GM19099 (cell line): ENCODE measurements at regions not wholly inside any gene's neighbourhood (a gene's known extent, or its start where the extent isn't known, plus 50 kb on each side); places are given as distances from the start of the nearest gene placed in this dataset.

Experiments
- POLR2A ChIP-seq: IDR thresholded peaks from 3 replicates; pipeline ENCODE4 v1.6.1; 2011; ENCODE audit warnings: low read depth; ENCODE audit not compliant: insufficient read length; ENCODE audit errors: extremely low read depth

GRCh38 chr22:47281126-47282106, 519.0 kb downstream of the TBC1D22A start:
- no peak for TF ChIP-seq POLR2A

GRCh38 chr22:47280301-47280700, 517.9 kb downstream of the TBC1D22A start:
- no peak for TF ChIP-seq POLR2A

DNA sequence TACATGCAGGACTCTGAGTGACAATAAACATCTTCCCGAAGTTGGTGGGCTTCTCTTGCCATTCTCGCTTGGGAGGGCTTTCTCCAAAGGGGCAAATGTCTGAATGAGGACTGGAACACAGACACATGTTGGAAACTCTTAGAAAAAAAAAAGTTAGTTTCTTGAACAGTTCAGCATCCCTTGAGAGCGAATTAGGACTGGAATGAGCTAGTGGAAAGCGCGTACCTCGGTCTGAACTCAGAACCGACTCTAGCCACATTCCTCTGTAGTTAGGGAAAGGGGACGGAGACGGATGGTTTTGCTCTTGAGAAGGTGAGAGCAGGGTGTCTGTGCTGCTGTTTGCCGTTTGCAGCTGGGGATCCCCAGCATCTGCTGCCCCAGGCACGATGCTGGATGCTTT, 517.3 kb downstream of the TBC1D22A start:
- TF ChIP-seq POLR2A: no peak

- no peak for TF ChIP-seq POLR2A
Observed at GRCh38 chr22:47279337-47279736, 516.9 kb downstream of the TBC1D22A start.

DNA sequence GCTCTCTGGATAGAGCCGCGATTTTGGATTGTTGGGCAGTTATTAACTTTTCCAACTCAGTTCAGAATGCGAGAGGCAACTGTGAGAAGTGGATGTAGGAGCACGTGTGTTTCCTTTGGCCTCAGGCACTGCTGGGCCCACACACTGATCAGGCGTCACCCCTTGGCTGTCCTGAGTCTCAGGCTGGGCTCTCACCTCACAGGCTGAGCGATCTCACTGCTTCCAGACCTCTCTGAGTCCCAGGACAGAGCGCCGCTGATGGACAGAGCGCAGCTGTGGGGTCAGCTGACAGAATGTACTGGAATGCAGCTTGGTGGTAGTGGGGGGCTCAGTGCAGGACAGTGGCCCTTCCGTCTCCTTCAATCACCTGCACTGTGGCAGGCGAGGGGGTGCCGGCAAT, 516.2 kb downstream of the TBC1D22A start:
- TF ChIP-seq POLR2A: no peak

DNA sequence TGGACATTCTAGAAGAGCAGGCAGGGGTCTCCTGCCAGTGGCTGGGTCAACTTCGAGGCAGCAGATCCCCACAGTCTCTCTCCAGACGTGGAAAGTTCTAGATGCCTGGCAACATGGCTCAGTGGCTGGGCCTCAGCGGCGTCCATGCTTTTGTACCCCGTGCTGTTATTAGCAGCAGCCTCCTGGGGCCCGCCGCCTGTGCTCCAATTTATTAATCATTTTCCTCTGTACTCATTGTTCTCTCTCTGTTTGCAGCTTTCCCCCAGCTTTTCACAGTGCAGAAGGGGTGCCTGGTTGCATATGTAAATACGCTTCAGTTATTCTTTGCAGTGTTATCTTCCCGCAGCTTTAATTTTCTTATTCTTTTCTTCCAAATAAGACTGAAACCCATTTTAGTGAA, 515.1 kb downstream of the TBC1D22A start:
- no peak for TF ChIP-seq POLR2A

DNA sequence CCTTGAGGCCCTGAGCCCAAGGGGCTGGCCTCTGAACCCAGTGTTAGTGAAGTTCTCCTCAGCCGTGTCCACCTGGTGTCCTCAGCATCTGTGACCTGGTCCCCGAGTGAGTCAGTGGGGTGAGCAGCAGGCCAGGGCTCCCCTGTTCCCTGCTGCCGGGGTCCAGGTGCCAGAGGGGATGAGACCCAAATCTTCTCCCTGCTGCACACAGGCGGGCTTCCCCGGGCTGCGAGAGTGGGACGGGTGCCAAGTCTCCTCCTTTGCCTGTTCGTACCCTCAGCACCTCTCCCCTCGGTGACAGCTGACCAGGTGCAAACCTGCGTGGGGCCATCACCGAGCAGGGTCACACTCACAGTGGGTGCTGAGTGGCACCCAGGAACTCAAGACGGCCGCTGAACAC, 514.5 kb downstream of the TBC1D22A start:
- no peak for TF ChIP-seq POLR2A

- TF ChIP-seq POLR2A: no peak
Observed at GRCh38 chr22:47276450-47276820, 514.0 kb downstream of the TBC1D22A start.

DNA sequence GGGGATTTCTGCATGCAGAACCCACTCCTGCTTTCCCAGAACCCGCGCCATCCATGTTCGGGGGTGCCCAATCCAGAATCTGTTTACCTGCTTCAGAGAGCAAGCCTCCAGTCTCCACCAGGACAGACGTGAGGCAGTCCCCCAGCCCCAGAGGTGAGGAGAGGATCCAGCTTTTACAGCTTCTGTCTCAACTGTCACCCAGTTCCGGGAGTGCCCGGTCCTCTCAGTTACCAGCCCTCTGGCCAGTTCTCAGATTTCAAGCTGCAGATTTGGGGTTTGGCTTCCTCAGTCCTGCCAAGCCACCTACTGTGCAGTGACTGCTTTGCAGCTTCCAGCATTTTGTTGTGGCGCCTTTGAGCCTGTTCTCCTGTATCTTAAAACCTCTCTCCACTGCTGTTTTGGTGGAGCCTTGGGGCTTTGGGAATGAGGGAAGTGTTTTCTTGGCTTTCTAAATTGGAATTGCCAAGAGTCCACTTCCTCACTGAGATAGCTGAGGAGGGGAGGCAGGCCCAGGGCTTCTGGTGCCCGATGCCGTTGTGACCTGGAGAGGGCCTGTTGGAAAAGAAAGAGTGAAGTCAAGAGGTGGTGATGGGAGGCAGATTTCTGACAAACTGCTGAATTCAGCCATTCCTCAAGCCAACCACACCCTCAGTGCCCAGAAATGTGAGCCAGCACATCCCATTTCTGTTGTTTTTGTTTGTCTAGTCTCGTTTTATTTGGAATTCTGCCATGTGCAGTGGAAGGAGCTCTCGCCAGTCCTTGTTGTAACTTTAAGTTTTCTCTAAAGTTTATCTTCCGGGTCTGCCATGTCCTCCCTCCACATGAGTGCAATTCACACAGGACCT, 513.4 kb downstream of the TBC1D22A start:
- TF ChIP-seq POLR2A: no peak

- no peak for TF ChIP-seq POLR2A
Observed at GRCh38 chr22:47274196-47274595, 511.7 kb downstream of the TBC1D22A start.

GRCh38 chr22:47270463-47271135, 508.1 kb downstream of the TBC1D22A start:
- no peak for TF ChIP-seq POLR2A

DNA sequence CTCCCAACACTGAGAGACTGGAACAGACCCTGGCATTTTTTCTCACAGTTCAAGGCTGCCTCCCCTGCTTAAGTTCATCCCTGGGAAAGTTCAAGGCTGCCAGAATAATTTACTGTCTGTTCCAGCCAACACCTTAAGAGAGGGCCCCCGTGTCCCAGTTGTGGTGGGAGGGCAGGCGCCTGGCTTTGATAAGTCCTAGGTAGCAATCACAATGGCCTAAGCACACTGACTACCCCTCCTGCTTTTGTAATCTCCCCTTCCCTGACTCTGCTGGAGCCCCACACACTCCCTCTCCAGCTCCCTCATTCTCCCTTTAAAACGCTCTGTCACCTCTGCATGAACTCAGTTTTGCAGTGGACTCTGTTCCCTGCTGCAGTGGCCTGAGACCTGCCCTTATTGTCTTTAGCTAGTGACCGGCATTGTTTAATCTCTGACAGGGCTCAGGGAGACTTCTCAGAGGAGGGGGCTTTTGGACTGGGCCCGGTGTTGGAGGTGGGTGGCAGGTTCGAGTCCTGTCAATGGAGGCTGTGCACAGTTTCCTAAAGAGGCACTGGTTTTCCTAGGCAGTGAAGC, 507.2 kb downstream of the TBC1D22A start:
- no peak for TF ChIP-seq POLR2A

- no peak for TF ChIP-seq POLR2A
Observed at GRCh38 chr22:47267513-47268282, 505.2 kb downstream of the TBC1D22A start.

- TF ChIP-seq POLR2A: no peak
Observed at GRCh38 chr22:47266329-47266728, 503.9 kb downstream of the TBC1D22A start.
